ENCODE measurements at regions not wholly inside any gene's neighbourhood (a gene's known extent, or its start where the extent isn't known, plus 50 kb on each side); places are given as distances from the start of the nearest gene placed in this dataset.
"Not testable (repeated sequence)": the region's sequence is repeated elsewhere in the genome, so short reads cannot be mapped to it uniquely, and the experiment has no call there.

DNA sequence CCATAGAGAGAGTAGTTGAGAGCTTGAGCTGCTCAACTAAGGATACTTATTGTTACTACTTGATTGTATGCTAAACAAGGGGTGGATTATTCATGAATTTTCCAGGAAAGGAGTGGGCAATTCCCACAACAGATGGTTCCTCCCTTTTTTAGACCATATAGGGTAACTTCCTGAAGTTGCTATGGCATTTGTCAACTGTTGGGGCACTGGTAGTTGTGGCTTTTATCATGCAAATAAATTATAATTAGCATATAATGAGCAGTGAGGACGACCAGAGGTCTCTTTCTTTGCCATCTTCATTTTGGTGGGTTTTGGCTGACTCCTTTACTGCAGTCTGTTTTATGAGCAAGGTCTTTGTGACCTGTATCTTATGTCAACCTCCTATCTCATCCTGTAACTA, 1403.5 kb upstream of the PABPC4L start:
- no peak for DNase-seq

DNA sequence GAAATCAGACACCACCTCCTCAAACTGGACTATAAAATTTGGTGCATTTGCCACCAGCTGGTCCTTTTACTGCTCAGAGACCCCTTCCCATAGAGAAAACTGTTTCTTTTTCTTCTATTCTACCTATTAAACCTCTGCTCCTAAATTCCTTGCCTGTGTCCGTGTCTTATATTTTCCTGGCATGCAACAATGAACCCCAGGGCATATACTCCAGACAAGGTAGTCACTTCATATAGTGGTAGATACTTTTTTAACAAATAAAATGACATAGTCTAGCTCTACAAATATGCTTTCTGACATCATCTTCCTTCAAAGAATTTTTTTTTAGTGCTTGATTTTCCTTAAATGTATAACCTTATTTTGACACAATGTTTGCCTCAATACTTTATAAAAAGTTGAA, 1402.9 kb upstream of the PABPC4L start:
- DNase-seq: no peak

DNA sequence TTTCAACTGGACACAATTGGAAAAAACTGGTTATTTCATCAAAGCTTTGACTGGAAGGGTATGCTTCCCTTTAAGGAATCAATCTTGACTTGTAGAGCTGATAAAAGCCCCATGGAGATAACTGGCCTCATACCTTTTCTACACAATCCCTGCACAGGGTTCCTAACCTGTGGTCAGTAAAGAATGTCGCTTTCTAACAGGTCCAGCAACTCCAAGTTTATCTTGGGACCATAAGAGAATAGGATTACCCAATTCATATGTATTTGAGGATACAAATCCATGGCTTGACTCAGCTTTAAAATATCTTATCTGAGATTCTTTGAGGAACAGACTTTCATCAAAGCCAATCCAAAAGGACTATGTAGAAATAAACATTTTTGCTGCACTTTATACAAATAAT, 1399.8 kb upstream of the PABPC4L start:
- DNase-seq: no peak

DNA sequence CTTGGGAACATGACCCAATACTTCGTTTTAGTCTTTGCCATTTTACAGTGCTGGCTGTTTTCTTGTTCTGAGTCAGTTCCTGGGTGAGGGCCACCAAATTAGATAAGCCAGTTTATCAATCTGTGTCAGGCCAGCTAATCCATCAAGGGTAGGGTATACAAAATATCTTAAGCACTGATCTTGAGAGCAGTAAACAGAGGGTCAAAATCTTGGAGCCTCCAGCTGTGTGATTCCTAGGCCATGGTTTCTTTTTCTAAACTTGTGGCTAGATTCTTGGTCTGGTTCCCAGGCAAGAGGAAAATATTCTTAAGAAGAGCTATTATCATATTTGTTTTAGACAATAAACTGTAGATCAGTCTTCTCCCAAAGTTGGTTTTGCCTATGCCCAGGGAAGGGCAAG, 1396.6 kb upstream of the PABPC4L start:
- DNase-seq: no peak

DNA sequence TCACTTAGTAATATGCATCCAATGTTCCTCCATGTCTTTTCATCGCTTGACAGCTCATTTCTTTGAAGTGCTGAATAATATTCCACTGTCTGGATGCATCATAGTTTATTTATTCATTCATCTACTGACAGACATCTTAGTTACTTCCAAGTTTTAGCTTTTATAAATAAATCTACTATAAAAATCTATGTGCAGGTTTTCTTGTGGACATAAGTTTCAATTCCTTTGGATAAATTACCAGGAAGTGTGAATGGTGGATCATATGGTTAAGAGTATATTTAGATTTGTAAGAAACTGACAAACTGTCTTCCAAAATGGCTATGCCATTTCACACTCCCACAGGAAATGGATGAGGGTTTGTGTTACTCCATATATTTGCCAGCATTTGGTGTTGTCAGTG, 1392.9 kb upstream of the PABPC4L start:
- DNase-seq: no peak

DNA sequence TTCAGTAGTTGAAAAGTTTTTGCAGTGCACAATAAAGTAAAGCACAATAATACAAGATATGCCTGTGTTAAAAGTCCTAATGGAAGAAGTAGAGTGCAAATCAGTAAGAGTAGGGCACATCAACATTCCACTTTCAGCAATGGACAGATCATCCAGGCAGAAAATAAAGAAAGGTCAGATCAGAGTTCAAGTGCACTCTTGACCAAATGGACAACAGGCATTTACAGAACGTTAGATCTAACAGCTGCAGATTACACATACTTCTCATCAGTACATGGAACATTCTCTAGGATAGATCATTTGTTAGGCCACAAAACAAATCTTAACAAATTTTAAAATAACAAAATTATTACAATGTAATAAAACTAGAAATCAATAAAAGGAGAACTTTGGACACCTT, 1373.5 kb upstream of the PABPC4L start:
- DNase-seq: no peak

DNA sequence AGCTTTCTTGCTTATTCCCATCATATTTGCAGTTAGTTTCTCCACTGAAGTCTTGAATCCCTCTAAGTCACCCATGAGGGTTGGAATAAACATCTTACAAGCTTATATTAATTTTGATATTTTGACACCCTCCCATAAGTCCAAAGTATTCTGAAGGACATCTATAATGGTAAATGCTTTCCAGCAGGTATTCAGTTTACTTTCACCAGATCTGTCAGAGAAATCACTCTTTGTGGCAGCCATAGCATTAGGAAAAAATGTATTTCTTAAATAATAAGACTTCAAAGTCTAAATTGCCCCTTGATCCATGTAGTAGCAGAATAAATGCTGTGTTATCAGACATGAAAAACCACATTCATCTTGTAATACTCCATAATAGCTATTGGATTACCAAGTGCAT, 1371.7 kb upstream of the PABPC4L start:
- no peak for DNase-seq

DNA sequence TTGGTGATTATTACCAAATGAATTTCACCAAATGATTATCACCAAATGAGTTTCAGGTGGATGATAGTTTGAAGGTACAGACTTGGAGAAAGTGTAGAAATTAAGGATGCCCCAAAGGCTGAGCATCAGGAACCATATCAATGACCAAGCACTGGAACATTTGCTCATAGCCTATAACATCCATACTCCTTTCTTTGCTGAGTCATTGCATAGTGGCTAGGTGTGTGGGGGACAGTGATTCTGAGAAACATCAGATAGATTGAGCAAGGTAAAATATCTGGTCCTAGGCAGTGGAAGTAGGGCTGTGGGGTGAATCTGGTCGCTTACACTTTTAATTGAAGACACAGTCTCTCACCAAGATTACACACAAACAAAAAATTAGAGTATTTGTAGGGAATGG, 1362.5 kb upstream of the PABPC4L start:
- DNase-seq: no peak

DNA sequence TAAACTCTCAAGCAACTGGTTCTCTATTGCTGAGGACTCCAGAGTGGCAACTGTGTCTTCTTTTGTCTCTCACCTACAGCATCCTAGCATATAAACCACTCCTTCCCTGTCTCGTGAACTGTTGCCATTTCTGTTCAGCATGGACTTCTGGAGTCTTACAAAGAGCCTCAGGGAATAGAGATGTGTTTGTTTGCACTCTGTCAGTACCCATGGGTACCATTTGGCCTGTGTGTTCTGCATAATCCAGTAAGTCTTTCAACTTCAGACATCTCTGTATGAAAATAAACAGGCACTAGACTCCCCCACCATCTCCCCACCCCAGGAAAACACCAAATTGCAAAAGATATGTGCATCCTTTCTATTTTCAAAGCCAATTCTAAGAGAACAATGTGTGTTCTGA, 1351.6 kb upstream of the PABPC4L start:
- no peak for DNase-seq

DNA sequence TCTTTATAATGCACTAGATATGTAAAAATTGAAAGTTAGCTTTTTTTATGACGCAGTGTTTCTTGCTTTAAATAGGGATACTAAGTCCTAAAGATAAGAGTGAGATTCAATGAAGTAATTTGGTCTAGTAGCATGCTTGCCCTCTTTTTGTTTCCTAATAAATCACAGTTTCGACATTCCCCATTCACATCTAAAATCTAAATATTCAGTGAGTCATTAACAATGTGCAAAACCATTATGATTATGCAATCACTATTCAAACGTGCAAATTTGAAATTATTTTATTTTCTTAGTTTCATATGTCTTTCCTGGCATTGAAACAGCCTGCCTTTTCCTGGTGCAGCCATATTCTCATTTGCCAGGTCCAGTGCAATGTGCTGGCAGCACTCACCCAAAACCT, 1350.5 kb upstream of the PABPC4L start:
- no peak for DNase-seq

DNA sequence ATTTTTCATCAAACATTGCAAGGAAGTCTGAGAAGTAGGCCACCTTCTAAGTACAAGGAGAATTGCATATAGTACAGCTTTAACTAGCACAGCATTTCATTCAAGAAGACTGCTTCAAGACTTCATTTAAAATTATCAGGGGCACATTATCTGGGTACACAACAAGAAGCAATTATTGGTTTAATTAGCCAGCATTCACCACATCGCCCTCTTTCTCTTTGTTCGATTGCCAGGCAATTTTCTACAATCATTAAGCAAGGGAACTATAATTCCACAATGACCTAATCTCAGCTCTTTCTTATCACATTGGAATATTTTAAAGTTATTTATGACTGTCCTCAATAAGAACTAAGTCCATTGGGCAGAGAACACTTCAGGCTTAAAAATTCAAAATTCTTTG, 1347.1 kb upstream of the PABPC4L start:
- DNase-seq: no peak

DNA sequence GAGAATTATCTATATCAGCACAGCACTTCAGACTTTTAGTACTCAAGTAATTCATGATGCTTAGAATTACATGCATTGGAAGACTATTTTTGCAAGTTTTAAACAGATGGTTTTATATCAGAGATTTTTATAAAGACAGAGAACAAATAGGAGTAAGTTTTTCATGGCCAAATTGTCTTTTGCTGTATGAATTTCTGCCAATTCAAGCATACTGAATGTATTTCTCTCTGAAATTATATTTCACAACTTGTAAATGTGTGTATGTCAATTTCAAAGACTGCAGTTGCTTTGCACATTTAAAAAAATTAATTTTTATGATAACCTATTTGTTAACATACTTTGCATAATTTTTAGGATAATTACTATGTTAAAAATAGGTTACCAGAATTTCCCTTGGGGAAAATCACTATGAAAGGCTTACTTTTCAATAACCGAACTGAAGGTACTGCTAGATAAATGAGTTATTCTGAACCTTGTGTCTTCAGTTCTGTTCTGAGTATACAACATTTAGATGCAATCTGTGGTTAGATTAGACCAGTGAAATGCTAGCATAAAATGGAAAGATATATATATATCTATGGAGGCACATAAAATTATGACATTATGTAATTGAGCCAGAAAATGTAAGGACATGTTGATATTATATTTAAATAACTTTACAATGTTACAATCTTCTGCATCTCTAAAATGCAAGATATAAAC, 1344.2 kb upstream of the PABPC4L start:
- DNase-seq: no peak

DNA sequence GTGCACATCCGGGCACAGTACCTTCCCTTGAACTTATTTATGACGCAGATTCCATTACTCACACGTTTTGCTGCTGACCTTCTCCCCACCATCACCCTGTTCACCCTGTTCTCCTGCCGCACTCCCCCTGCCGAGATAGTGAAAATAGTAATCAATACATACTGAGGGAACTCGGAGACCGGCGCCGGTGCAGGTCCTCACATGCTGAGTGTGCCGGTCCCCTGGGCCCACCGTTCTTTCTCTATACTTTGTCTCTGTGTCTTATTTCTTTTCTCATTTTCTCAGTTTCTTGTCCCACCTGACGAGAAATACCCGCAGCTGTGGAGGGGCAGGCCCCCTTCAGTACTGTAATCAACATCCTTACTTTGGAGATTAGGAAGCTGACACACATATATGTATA, 1337.1 kb upstream of the PABPC4L start:
- DNase-seq: no peak

DNA sequence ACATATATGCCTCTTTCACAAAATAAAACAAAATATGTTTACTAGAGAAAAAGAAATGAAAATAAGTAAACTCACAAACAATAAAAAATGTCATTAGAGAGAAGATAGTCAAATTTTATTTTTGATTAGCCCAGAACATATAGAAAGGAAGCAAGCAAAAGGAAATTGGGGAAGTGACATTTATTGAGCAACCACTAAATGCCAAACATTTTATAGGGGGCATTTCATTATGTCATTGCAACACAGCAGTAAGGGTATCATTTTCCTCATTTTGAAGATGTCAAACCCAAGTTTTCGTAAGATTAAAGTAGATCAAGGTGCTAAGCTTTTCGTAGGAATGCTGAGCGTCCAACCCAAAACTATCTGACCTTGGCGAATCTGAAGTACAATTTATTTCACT, 1331.5 kb upstream of the PABPC4L start:
- DNase-seq: no peak

DNA sequence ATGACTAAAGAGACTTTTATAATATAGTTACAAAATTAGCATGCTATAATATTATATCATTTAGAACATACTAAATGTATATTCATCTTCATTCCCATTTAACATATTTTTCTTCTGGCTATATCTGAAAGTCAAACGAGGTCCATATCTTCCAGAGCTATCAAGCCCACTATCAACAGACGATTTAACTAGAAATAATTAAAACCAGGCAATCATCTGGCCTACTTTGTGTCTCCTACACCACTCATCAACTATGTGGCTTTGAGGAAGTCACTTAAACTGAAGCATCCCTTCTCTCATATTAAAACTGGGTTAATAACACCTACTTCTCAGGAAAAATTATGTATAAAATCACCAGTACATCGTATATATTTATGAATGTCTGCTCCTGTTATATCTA, 1330.5 kb upstream of the PABPC4L start:
- DNase-seq: no peak

DNA sequence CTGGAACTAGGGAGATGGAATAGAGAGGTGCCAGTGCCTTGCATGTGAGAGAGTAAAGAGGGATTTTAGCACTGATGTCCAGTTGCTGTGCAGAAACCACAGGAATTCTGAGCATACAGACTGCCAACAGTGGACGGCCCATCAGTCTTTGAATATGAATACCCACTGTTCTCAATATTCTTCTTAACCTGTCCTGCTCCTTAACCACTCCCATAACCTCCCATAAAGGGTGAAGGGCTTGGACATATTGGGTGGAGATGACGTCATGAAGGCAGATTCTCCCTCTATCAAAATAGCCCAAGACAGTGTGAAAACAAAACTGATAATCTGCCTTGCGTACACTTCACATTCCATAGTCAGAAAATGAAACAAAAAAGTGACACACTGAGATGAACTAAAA, 1313.7 kb upstream of the PABPC4L start:
- DNase-seq: no peak

DNA sequence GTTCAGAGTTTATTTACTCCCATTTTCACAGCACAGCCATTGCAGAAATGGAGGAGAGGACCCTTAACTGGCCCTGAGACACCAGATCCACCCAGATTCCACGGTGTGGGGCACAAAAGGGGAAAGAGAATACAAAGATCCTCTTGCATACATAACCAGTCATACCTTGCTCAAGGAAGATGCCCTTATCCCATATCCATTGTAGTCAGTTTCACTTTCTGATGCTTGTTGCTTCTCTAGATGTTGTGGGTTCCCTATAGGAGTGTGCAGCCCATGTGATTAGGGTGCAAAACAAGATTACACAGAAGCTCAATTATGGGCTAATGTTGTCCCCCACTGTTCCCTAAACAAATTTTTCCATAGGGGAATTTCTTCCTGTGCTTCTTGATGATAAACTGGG, 1309.0 kb upstream of the PABPC4L start:
- DNase-seq: no peak

DNA sequence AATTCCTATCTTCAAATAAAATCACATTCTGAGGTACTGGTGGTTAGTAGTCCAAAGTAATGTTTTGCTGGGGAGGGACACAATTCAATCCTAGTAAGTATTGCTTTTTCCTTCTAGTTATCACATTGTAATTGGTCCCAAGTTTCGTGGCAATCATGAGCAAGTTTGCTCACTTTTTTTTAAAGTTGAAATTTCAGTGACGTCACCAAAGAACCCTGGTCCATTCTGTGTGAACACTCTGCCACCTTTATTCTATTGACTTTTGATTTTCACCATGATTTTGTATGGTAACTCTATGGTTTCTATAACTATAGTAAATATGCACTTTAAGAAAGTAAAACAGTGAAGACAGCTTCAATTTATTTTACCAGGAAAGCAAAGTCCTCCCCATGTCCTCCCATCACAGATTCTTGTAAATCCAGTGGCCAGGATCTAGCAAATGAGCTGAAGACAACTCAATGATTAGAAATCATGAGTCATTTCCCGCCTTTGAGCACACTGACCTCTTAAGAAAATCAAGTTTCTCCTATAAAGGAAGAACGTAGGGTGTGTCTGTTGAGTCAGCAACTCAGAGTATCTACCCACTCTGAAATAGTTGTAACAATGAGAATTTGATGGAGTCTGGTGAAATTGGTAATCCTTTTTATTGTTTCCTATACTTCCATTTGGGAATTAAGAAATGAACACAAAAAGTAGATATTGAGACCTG, 1306.6 kb upstream of the PABPC4L start:
- DNase-seq: no peak

DNA sequence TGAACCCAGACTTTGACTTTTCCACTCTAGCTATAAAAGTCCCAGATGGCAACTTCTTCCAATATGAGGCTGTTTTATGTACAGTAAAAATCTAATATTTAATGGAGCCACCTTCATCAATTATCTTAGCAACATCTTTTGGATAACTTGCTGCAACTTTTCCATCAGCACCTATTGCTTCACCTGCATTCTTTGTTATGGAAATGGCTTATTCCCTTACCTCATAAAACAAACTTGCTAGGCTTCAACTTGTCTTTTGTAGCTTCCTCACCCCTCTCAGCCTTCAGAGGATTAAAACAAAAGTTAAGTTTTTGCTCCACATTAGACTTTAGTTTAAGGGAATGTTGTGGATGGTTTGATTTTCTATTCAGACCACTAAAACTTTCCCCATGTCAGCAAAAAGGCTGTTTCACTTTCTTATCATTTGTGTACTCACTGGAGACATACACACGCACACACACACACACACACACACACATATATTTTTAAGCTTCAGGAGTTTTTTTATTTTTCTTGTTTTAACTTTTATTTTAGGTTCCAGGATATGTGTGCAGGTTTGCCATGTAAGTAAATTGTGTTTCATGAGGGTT, 1296.1 kb upstream of the PABPC4L start:
- no peak for DNase-seq

DNA sequence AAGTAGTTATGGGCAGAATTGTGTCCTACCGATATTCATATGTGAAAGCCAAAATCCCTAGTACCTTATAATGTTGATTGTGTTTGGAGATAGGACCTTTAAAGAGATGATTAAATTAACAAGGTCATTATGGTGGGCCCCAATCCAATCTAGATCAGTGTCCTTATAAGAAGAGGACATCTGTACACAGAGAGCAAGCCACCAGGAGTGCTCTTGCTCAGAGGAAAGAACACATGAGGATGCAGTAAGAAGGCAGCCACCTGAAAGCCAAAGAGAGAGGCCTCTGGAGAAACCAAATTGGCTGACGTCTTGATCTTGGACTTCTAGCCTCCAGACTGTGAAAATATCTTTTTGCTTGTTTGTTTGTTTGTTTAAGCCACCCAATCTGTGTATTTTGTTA, 1290.8 kb upstream of the PABPC4L start:
- DNase-seq: no peak

DNA sequence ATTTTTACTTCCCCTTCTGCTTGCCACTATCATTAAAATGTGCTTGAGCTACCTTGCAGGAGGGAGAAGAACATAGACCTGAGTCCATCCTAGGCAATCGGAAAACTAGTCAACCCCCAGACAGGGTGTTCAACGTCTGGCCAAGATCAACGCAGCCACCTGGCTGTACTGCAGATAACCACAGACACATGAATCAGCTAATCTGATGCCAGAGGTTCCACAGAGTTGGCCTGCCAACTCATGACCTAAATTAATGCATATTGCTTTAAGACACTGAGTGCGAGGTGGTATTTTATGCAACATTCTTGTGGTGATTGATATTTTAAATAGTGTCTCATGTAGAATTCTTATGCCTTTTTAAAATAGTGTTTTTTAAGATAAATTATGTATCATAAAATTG, 1283.8 kb upstream of the PABPC4L start:
- DNase-seq: no peak

DNA sequence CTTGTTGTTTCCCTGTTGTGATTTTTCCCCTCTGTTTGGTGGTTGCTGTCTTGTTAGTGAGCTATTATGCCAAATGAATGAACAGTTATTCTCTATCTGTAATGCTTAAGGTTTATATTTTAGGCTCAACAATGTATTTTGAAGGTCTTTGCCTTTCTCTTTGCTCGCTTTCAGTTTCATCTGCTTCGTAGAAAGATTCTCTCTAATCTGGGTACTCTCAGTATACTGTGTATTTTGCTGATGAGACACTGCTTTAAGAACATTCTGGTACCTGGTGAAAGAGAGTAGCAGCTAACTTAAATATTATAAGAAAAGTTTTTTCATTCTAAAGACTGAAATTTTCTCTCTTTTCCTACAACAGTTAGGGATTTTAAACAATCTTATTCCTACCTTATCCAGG, 1274.7 kb upstream of the PABPC4L start:
- DNase-seq: no peak

DNA sequence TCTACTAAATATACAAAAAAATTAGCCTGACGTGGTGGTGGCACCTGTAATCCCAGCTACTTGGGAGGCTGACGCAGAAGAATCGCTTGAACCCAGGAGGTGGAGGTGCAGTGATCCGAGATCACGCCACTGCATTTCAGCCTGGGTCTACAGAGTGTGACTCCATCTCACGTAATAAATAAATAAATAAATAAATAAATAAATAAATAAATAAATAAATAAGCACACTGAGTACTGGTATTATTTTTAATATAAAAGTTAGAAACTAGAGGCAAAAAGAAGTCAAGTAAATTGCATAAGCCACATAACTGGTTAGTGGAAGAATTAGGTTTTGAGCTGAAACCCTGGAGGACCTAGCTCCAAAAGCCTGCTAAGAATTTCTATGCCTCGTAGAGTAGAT, 1262.7 kb upstream of the PABPC4L start:
- no peak for DNase-seq

DNA sequence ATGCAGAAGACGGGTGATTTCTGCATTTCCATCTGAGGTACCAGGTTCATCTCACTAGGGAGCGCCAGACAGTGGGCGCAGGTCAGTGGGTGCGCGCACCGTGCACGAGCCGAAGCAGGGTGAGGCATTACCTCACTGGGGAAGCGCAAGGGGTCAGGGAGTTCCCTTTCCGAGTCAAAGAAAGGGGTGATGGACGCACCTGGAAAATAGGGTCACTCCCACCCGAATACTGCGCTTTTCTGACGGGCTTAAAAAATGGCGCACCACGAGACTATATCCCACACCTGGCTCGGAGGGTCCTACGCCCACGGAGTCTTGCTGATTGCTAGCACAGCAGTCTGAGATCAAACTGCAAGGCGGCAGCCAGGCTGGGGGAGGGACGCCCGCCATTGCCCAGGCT, 1246.0 kb upstream of the PABPC4L start:
- not testable (repeated sequence) for DNase-seq

DNA sequence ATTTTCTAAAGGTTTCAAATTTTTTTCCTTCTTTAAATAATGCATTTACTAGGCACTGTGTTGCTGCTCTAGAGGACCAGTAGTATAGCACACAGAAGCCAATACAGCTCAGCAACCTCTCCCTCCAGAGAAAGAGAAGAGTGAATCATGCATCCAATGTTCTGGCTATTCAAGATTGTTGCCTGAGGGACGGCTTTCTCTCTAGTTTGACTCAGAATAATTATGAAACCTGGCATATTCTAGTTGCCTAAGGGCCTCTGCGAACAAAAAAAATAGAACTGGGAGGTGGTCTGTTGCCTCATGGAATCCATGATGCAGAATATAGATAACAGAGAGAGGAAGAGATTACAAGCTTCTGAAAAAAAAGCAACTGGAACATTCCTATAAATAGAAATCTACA, 1233.3 kb upstream of the PABPC4L start:
- DNase-seq: no peak
